Thoracic aorta (tissue), 2 donors: ENCODE measurements at regions not wholly inside any gene's neighbourhood (a gene's known extent, or its start where the extent isn't known, plus 50 kb on each side); places are given as distances from the start of the nearest gene placed in this dataset.

ENCODE experiments used
- ATAC-seq: fragments of 150-250 bp; one replicate; pipeline ENCODE4 v1.8.0; 2017; ENCODE audit warnings: low read depth; ENCODE audit not compliant: insufficient number of reproducible peaks, low FRiP score
- DNase-seq: peaks from one replicate; pipeline ENCODE4 v3.0.0-alpha.2; 2020; ENCODE audit warnings: low spot score
- H3K27ac ChIP-seq, 2 donors: fragments of 200-600 bp; sonication (generic); 1 replicate in 1 of 2; 2 replicates in 1 of 2; pipeline ENCODE4 v1.5.1; 2016; ENCODE audit warnings: mild to moderate bottlenecking in 2 of 2, moderate library complexity in 2 of 2
- H3K27me3 ChIP-seq: fragments of 200-600 bp; sonication (generic); replicated peaks from 2 replicates; pipeline ENCODE4 v1.6.0; 2016; ENCODE audit warnings: mild to moderate bottlenecking; ENCODE audit not compliant: insufficient read depth
- H3K36me3 ChIP-seq: fragments of 200-600 bp; sonication (generic); one replicate; pipeline ENCODE4 v1.5.1; 2016
- H3K4me1 ChIP-seq, 2 donors: fragments of 200-600 bp; sonication (generic); 1 replicate in 1 of 2; 2 replicates in 1 of 2; pipeline versions ENCODE4 v1.5.1 to v1.6.0; 2016; ENCODE audit warnings: low read depth in 2 of 2, mild to moderate bottlenecking in 1 of 2; ENCODE audit not compliant: control insufficient read depth in 1 of 2
- H3K4me3 ChIP-seq: fragments of 200-600 bp; sonication (generic); 2 replicates; pipeline ENCODE4 v1.5.1; 2016; ENCODE audit warnings: mild to moderate bottlenecking
- H3K9me3 ChIP-seq: fragments of 200-600 bp; sonication (generic); 2 replicates; pipeline ENCODE4 v1.5.1; 2016
- TF ChIP-seq, protein P1 (sequence below): fragments of 200-600 bp; sonication (generic); IDR thresholded peaks from one replicate; pipeline ENCODE4 v1.5.1; 2019; ENCODE audit warnings: antibody characterized with exemption

DNA sequence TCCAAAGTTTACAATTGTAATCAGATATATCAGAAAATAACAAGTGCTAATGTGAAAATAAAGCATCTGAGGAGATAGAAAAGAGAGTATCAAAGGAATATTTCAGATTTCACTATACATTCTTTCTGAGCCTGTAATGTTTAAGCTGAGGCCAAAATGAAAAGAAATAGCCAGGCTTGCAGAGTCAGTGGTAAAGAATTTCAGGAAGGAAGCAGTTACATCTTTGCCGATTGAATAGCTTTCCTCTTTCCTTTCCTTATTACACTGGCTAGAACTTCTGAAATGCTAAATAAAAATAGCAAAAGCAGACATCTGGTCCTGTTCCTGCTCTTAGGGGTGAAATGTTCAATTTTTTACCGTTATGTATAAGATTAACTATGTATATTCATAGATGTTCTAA lies 1441.6 kb upstream of the PCDH7 start:
- Histone ChIP-seq H3K4me3 (no peak overlapping the region), H3K4me1 (no peaks in the 10 kb centered on the region), H3K36me3 (no peaks in the 10 kb centered on the region), H3K27me3 (no peaks in the 10 kb centered on the region), H3K9me3 (no peaks in the 10 kb centered on the region), H3K27ac (no peak overlapping the region)
- TF ChIP-seq, protein P1, sequence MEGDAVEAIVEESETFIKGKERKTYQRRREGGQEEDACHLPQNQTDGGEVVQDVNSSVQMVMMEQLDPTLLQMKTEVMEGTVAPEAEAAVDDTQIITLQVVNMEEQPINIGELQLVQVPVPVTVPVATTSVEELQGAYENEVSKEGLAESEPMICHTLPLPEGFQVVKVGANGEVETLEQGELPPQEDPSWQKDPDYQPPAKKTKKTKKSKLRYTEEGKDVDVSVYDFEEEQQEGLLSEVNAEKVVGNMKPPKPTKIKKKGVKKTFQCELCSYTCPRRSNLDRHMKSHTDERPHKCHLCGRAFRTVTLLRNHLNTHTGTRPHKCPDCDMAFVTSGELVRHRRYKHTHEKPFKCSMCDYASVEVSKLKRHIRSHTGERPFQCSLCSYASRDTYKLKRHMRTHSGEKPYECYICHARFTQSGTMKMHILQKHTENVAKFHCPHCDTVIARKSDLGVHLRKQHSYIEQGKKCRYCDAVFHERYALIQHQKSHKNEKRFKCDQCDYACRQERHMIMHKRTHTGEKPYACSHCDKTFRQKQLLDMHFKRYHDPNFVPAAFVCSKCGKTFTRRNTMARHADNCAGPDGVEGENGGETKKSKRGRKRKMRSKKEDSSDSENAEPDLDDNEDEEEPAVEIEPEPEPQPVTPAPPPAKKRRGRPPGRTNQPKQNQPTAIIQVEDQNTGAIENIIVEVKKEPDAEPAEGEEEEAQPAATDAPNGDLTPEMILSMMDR, result no peak
- ATAC-seq (no peak), DNase-seq (no peak)

DNA sequence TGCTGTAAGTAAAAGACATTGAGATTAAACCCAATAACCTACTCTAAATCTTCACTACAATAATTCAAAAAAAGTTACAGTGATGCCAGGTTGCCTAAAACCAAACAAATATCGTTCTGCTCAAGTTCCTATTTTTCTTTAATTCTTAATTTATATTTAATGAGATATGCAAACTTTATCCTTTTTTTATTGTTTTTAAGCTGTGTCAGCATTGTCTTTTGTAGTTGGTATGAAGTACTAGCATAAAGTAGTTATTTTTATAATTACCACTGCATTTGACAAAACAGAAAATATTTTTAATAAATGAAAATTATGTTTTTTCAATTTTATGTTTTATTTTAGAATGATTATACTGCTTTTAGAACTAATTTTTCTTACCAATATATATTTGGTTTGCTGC lies 1431.1 kb upstream of the PCDH7 start:
- no peaks in the 10 kb centered on the region for H3K9me3 ChIP-seq

DNA sequence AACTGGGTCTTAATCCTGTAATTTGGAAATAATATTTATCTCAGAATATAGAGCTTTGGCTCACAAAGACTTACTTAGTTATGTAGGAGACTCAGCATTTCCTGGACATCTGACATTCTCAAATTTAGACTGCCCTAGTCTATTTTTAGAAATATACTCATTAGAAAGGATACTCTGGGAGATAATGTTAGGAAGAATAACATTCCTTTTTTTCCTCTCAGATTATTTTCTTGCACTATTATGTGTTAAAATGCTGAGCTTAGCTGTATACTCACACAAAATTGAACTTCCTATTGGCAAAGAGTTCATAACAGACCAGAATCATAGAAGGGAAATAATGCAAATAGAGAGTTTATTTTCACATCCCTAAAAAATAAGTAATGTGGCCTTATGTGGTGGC lies 1424.9 kb upstream of the PCDH7 start:
- no peak for DNase-seq
- H3K4me1 ChIP-seq, result no peaks in the 10 kb centered on the region
- no peaks in the 10 kb centered on the region for H3K9me3 ChIP-seq
- H3K36me3 ChIP-seq, result no peaks in the 10 kb centered on the region
- no peak for ATAC-seq
- H3K27me3 ChIP-seq, result no peaks in the 10 kb centered on the region
- H3K27ac ChIP-seq, result no peak overlapping the region
- TF ChIP-seq, protein P1, result no peak
- no peak overlapping the region for H3K4me3 ChIP-seq

More for the DNA sequence above, 1431.1 kb upstream of the PCDH7 start:
- DNase-seq, result no peak
- TF ChIP-seq, protein P1, result no peak
- Histone ChIP-seq H3K4me3 (no peak overlapping the region), H3K4me1 (no peaks in the 10 kb centered on the region), H3K27me3 (no peaks in the 10 kb centered on the region), H3K36me3 (no peaks in the 10 kb centered on the region), H3K27ac (no peak overlapping the region)
- no peak for ATAC-seq

DNA sequence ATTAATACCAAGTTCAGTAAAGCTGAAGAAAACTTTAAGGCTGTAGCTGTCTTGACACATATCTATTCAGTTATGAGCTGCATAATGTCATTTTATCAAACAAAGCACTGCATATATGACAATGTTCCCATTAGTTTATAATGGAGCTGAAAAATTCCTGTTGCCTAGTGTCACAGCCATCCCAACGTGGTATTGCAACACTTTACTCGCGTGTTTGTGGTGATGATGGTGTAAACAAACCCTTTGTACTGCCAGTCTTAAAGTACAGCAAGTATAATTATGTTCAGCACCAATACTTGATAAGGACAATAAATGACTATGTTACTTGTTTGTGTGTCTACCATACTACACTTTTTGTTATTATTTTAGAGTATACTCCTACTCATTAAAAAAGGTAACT lies 1415.6 kb upstream of the PCDH7 start:
- Histone ChIP-seq H3K9me3 (no peaks in the 10 kb centered on the region), H3K4me1 (no peaks in the 10 kb centered on the region), H3K27ac (no peak overlapping the region), H3K36me3 (no peaks in the 10 kb centered on the region), H3K4me3 (no peak overlapping the region), H3K27me3 (no peaks in the 10 kb centered on the region)
- no peak for DNase-seq
- ATAC-seq, result no peak
- TF ChIP-seq, protein P1, result no peak

DNA sequence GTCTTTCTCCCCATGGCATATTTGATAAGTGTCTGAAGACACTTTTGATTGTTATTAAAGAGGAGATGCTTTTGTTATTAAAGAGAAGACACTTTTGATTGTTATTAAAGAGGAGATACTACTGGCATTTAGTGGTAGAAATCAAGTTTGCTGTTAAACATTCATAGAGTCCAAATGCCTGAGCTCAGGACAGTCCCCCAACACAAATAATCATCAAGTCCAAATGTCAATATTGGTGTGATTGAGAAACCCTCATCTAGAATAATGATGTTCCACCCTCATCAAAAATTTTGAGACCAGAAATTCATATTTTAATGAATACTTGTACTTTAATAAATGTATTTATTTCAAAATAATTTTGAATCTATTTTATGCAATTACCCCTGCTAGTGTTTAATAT lies 1412.9 kb upstream of the PCDH7 start:
- ATAC-seq, result no peak
- no peaks in the 10 kb centered on the region for H3K36me3 ChIP-seq

More for the DNA sequence above, 1412.9 kb upstream of the PCDH7 start:
- DNase-seq, result no peak
- Histone ChIP-seq H3K27ac (no peak overlapping the region), H3K4me1 (no peaks in the 10 kb centered on the region), H3K27me3 (no peaks in the 10 kb centered on the region), H3K4me3 (no peak overlapping the region), H3K9me3 (no peaks in the 10 kb centered on the region)
- TF ChIP-seq, protein P1, result no peak
